GM19099 (cell line): ENCODE measurements at regions not wholly inside any gene's neighbourhood (a gene's known extent, or its start where the extent isn't known, plus 50 kb on each side); places are given as distances from the start of the nearest gene placed in this dataset.

ENCODE experiments used
- POLR2A ChIP-seq: IDR thresholded peaks from 3 replicates; pipeline ENCODE4 v1.6.1; 2011; ENCODE audit warnings: low read depth; ENCODE audit not compliant: insufficient read length; ENCODE audit errors: extremely low read depth

GRCh38 chr6:27617700-27618689, 145.1 kb upstream of the ZNF184 start:
- TF ChIP-seq POLR2A = no peak

GRCh38 chr6:27617046-27617687, 144.3 kb upstream of the ZNF184 start:
- TF ChIP-seq POLR2A = no peak

- no peak for TF ChIP-seq POLR2A
Observed at GRCh38 chr6:27616328-27617045, 143.6 kb upstream of the ZNF184 start.

- TF ChIP-seq POLR2A = no peak
Observed at GRCh38 chr6:27611451-27611850, 138.5 kb upstream of the ZNF184 start.

GRCh38 chr6:27608916-27609883, 136.3 kb upstream of the ZNF184 start:
- TF ChIP-seq POLR2A = no peak

GRCh38 chr6:27605401-27606342, 132.8 kb upstream of the ZNF184 start:
- TF ChIP-seq POLR2A = no peak

GRCh38 chr6:27604986-27605385, 132.1 kb upstream of the ZNF184 start:
- TF ChIP-seq POLR2A = no peak

GRCh38 chr6:27601668-27602254, 128.9 kb upstream of the ZNF184 start:
- TF ChIP-seq POLR2A = no peak

- TF ChIP-seq POLR2A = no peak
Observed at GRCh38 chr6:27599859-27600532, 127.1 kb upstream of the ZNF184 start.

- TF ChIP-seq POLR2A = no peak
Observed at GRCh38 chr6:27593861-27594260, 121.0 kb upstream of the ZNF184 start.

GRCh38 chr6:27593200-27593818, 120.4 kb upstream of the ZNF184 start:
- TF ChIP-seq POLR2A = no peak

- no peak for TF ChIP-seq POLR2A
Observed at GRCh38 chr6:27592481-27593199, 119.7 kb upstream of the ZNF184 start.
